DLD1 (cell line): ENCODE measurements at regions not wholly inside any gene's neighbourhood (a gene's known extent, or its start where the extent isn't known, plus 50 kb on each side); places are given as distances from the start of the nearest gene placed in this dataset.
"Not testable (repeated sequence)": the region's sequence is repeated elsewhere in the genome, so short reads cannot be mapped to it uniquely, and the experiment has no call there.

ENCODE experiments used
- in situ Hi-C: cut with HindIII; loops from 2 replicates; pipeline ENCODE4 v1.10.0; 2017; ENCODE audit warnings: low sequenced_read_pairs

DNA sequence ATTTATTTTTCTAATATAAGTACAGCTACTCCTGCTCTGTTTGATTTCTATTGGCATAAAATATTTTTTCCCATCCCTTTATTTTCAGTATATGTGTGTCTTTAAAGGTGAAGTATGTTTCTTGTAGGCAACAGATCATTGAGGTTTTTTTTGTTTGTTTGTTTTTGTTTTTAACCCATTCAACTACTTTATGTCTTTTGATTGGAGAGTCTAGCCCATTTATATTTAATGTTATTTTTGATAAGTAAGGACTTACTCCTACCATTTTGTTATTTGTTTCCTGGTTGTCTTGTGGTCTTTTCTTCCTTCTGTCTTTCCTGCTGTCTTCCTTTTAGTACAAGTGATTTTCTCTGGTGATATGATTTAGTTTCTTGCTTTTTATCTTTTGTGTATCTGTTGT lies 285.1 kb upstream of the PROX1 start:
- in situ Hi-C loops, result no loop called here

DNA sequence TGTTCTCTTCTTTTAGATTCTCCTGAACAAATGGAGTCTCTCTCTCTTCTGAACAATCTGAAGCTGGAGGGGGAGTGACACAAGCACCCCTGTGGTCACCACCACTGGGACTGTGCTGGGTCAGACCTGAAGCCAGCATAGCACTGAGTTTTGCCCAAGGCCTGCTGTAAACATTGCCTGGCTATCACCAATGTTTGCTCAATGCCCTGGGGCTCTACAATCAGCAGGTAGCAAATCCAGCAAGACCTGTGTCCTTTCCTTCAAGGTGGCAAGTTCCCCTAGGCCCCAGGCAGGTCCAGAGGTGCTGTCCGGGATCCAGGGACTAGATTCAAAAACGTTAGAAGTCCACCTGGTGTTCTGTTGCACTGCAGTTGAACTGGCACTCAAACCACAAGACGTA lies 282.8 kb upstream of the PROX1 start:
- in situ Hi-C loops, result no loop called here

DNA sequence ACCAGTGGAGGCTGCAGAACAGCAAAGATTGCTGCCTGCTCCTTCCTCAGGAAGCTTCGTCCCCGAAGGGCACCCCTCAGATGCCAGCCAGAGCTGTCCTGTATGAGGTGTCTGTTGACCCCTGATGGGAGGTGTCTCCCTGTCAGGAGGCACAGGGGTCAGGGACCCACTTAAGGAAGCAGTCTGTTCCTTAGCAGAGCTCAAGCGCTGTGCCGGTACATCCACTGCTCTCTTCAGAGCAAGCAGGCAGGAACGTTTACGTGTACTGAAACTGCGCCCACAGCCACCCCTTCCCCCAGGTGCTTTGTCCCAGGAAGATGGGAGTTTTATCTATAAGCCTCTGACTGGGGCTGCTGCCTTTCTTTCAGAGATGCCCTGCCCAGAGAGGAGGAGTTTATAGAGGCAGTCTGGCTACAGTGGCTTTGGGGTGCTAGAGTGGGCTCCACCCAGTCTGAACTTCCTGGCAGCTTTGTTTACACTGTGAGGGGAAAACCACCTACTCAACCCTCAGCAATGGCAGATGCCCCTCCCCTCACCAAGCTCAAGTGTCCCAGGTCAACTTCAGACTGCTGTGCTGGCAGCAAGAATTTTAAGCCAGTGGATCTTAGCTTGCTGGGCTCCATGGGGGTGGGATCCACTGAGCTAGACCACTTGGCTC lies 275.8 kb upstream of the PROX1 start:
- in situ Hi-C loops, result not testable (repeated sequence)

DNA sequence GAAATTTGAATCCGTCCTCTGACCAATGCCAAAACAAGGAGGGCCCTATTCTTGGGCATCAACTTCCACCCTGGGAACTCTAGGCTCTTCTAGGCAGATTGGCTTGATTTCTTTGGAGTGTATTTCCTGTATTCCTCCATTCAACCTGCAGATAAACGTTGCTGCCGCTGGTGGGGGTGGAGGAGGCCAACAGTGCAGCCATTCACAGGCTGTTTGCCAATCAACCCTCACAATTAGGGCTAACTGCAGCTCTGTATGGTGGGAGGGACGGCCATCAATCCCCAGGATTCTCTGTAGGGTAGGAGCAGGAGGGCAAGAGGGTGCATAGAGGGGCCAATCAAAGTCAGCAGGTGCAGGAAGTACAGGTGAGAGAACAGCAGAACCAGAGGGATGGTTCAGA lies 273.1 kb upstream of the PROX1 start:
- in situ Hi-C loops, result no loop called here

DNA sequence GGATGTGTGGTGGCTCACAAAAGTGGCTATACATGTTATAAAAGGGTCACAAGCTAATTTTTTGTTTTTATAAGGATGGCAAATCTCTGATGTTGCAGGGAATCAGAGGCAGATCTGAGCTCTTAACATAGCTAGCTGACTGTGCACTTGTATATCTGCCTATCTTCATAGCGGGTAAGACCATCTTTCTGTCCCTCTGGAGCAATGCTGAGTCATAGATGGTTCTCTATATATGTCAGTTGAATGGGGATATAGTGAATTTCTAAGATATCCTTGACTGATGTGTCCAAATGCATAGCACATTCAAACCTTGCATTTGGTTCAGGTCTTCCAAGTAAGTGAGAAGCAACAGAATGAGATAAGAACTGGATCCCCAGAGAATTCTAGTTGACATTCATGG lies 272.6 kb upstream of the PROX1 start:
- in situ Hi-C loops, result no loop called here

DNA sequence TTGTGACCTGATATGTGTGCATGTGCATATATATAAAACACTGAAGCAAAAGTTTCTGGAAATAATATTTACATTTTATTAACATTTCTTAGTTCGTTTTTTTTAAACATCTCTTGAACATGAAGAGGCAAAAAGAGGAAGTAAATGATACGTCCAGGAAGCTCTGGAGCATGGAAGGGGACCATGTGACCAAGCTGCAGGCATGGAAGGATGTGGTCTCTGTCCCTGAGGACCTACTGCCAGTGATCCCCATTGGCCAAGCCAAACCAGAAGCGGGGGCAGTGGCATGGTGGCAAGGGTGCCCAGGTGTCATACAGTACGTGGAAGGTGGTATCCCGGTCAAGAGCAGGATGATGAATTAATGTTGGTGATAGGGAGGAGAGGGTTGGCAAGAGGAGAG lies 268.3 kb upstream of the PROX1 start:
- in situ Hi-C loops, result no loop called here

DNA sequence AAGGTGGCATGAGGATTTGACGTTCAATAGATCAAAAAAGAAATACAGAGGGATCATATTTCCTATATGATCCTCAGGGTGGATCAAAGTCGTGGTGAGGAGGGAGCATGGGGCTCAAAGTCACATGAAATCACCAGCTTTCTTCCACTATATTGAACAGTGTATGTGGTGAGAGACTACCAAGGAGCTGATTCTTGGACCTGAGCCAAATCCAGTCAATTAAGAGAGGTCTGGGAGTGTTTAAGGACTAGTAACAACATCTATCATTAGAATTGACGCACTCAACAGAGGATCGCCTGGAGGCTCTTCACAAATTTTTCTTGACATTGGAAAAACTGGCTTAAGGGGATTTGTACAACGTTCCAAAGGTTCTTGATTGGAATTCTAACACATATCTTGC lies 267.7 kb upstream of the PROX1 start:
- in situ Hi-C loops, result no loop called here

DNA sequence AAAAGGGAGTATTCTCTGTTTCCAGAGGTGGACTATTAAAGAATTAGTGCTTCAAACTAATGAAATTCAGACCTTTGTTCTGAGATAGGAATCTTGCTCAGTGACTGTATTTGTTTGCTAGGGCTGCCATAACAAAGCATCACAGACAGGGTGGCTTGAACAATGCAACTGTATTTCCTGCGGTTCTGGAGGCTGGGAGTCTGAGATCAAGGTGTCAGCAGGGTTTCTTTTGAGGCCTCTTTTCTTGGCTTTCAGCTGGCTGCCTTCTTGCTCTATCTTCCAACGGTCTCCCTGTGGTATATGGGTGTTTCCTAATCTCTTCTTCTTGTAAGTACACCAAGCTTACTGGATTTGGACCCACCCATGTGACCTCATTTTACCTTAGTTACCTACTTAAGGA lies 264.6 kb upstream of the PROX1 start:
- in situ Hi-C loops, result no loop called here

DNA sequence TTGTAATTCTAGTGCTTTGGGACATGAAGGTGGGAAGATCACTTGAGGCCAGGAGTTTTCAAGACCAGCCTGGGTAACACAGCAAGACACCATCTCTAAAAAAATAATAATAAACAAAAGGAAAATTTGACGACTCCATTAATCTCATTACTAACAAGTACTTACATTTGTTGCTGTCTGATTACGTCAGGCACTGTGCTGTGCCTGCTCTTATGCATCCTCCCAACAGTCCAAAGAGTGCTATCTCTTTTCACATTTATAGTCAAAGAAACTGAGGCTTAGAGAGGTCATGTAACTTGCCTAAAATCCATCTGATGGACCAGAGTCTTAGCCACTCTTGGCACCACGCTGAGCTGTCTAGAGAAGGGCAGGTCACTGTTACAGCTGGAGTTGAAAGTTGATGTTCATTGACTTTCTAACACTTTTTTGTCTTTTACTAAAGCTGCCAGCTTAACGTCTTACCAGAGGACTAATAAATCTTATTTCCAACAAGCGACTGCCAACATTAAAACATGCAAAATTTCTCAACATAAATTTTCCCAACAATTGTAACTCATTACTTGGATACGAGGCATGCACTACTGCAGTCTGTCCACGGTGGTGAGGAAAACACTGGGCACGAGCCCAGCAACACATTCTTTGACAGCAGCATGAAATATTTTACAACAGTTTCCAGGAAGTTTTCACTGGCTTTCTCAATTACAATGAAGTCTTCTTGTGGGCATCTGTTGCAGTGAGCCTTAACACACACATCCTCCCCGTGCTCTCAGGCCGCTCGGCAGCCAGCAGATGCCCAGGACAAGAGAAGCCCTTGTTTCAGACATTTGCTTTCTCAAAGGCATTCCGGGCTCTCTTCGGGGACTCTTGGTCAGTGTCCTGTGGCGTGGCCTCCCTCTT lies 262.9 kb upstream of the PROX1 start:
- in situ Hi-C loops, result no loop called here

DNA sequence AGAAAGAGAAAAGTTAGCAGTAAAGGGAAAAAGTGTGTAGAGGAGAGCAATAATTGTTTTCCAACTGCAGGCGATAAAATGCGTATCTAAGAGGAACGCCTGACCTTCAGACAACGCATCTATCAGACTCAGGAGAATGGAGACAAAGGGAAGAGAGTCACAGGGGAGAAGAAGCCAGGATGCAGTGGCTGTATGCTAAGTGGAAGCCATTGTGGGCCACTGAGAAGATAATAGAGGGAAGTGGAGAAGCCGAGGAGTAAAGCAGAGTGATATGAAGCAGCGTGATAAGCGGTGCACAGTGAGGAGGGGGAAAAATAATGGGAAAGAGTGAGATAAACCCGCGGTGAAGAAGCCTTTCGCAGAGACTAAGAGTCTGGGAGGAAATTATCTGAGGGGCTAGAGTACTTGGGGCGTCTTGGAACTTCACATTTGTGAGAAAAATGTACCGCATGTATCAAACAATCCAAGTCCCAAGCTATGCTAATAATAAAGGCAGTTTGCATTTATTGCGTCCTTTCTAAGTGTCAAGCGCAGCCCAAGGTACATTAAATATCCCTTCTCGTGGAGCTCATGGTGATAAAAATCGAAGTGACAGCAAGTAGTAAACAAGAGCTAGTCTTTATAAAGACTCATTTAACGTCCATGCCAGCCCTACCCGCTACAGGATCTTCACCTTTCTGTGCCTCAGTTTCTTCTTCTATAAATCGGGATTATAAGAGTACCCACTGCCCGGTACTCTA lies 259.8 kb upstream of the PROX1 start:
- in situ Hi-C loops, result no loop called here

DNA sequence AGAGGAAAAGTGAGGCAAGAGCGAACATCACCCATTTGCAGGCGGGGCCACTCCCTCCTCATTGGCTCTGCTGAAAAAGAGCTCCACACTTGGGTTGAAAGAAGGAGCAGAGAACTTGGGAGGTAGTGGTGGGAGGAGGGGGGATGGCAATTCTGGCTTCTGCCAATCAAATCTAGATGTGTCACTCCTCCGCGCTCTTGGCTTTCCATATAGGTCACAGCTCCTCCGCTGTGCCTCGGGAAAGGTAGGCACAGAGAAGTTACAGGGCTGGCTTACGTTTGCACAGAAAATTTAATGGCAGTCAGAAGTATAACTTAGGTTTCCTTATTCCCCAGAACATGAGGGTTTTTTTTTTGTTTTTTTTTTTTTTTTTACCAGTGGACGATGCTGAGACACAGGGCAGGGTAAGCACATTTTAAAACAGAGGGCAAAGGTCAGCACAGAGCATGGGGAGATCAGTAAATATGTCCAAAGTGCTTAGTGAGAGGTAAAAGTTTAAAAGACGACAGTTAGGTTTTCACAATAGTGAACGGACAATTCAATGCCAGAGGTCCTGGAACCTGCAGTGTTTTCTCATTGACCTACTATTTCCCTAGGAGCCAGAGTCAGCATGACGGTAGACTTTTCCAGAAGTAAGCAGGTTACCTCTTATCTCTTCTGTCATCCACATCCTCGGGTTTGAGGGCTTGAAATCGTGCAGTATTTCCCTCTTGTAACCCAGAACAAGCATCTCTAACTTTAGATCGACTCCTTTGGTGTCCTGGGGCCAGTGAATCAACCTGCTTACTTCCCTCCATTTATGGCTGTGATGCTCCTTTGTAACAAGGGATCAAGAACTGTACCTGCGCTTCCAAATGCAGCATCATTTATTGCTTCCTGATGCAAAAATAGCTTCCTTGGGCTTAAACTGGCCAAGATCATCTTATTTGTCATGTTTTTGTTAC lies 258.9 kb upstream of the PROX1 start:
- in situ Hi-C loops, result no loop called here

DNA sequence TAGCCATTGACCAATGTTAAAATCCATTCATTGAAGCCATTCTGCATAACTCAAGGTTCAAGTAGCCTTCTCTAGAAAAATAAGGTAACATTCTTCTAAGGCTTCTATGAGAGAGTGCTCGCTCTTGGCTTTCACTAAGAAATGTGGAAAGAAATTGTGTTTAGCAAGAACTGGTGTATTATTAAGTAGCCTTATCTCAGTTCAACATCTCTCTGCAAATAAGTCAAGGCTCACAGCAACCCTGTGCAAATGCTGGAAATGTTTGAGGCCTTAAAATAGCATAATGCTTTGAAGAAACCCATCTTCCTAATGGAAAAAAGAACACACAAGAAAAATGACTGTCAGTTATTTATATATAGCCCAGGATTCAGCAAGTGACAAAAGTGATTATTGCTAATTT lies 254.1 kb upstream of the PROX1 start:
- in situ Hi-C loops, result no loop called here

DNA sequence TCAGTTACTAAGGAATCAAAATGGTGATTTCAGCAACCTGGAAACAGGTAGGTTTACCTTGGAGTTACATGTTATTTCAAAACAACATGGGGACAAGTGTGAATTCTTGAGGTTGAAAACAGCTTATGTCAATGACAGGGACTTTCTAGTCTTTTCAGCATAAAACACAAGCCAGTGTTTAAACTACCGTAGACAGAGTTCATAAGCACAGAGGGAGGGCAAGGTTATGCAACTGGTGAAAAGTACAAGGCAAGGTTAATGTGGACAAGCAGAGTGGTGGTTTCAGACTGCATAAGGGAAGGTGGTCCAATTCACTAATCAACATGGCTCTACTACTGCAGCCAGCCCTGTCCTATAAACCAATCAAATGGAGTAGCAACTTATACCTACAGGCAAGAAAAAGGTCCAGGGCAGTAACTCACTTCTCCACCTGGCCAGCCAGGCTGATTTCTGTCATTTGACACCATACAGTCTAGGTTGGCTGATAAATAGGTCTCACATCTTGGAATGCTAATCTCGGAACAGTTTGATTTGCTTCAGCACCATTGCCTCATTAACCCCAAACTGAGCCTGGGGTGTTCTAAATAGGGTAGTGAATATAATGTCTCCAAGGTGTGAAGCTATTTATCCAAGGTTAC lies 250.3 kb upstream of the PROX1 start:
- in situ Hi-C loops, result no loop called here

DNA sequence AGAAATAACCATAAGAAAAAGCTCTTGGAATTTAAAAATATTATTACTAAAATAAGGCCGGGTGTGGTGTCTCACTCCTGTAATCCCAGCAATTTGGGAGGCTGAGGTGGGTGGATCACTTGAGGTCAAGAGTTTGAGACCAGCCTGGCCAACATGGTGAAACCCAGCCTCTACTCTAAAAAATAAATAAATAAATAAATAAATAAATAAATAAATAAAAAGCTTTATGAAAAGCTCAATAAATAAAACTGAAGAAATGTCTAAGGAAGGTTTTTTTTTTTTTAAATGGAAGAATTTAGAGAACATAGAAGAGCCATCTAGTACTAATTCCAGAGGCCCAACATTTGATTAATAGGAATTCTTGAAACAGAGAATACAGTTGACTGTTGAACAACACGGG lies 249.1 kb upstream of the PROX1 start:
- in situ Hi-C loops, result no loop called here

DNA sequence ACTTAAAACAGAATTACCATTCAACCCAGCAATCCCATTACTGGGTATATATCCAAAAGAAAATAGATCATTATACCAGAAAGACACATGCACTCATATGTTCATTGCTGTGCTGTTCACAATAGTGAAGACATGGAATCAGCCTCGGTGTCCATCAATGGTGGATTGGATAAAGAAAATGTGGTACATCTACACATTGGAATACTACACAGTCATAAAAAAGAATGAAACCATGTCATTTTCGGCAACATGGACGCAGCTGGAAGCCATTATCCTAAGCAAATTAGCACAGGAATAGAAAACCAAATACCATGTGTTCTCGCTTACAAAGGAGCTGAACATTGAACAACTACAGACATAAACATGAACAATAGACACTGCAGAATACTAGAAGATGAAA lies 244.8 kb upstream of the PROX1 start:
- in situ Hi-C loops, result no loop called here

DNA sequence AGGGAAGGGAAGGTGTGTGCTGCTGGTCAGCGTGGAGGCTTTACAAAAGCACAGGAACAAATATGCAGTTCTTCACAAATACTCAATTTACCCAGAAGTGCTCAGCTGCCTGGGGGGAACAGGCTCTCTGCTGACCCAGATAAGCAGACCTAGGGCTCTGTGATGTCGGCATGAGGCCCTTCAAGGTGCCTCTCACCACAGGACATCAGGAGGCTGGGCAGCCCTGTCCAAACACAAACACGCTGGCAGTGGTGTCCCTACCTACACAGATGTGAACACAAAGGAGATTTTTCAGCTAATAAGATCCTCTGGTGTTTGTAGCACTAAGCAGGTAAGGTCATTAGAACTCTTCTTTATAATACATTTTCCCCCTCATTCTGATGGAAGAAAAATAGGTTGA lies 243.0 kb upstream of the PROX1 start:
- in situ Hi-C loops, result no loop called here

DNA sequence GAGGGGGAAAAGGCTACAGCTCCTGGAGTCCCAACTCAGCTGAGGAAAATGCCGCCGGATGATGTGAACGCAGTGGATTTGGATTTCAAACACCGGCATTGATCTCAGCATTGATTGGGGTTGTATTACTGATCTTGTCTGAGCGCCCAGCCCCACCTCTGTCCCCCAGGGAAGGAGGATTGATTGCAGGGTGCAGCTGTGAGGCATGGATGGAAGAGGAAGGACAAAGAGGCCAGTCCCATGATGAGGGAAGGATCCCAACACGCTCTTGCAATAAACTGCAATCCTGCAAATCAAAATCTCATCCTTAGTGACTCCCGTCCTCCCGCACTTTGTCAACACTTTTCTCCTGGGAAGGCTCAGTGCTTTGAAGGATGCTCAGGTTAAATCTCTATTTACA lies 242.3 kb upstream of the PROX1 start:
- in situ Hi-C loops, result no loop called here

DNA sequence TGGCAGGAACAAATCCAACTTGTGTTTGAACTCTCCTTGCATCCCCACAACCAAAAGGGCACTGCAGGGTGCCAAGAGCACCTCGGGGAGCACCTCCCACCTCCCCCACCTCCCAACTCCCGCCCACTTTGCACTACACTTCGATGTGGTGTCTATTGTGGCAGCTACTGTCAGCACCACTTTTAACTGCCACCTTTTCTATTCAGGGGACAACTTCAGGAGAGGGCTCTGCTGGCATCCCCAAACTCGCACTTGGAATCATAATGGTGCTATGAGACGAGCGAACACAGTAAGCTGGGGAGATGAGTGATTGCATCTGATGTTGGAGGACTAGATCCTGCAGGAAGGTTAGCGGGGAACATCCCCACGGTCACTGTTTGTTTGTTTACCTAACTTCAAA lies 238.2 kb upstream of the PROX1 start:
- in situ Hi-C loops, result no loop called here

DNA sequence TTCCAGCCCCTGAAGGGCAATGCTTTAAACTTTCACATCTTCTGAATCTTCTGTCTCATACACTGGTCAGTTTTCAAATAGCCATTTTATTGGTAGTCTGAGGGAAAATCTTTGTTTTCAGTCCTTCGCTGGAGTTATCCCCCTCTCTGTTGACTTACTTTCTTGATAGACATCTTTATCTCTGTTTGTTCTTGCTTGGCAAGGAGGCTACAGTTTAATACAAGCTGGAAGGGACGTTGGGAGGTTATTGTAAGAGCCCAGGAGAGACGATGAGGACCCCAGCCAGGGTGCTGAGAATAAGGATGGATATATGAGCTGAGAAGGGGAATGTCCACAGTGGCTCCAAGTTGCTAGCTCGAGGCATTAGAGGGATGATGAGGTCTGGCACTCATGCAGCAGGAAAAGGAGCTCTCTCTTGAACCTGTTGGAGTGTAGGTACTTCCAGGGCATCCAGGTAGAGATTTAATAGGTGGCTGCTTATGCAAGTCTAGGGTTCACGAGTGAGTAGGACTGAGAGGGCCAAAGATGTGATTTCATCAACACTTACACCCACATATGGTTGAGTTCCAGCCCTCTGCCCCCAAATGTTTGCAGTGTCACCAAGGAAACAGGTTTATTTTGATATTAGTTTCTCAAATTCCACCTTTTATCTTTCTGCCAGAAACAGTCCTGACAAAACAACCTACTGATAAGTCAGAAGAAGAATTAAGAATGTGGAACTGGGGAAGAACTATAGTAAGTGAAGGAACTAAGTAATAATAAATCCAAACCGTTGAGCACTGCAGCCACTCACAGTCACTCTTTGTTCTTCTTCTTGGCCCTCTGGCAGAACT lies 237.3 kb upstream of the PROX1 start:
- in situ Hi-C loops, result no loop called here

DNA sequence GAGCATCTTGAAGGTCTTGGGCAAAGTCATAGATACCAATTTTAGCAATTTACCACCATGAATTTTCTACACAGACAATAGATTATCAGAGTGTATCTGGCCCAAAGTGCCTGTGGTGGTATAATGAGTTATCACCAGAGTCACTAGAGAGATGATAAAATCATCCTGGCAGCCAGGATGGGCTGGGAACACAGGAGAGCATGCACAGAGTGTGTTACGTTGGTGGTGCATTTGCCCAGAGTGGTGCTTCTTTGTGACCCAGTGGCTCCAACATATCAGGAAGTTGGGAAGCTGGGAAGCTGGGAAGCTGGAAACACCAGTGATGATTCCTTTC lies 236.7 kb upstream of the PROX1 start:
- in situ Hi-C loops, result no loop called here
